ENCODE measurements at regions not wholly inside any gene's neighbourhood (a gene's known extent, or its start where the extent isn't known, plus 50 kb on each side); places are given as distances from the start of the nearest gene placed in this dataset.

DNA sequence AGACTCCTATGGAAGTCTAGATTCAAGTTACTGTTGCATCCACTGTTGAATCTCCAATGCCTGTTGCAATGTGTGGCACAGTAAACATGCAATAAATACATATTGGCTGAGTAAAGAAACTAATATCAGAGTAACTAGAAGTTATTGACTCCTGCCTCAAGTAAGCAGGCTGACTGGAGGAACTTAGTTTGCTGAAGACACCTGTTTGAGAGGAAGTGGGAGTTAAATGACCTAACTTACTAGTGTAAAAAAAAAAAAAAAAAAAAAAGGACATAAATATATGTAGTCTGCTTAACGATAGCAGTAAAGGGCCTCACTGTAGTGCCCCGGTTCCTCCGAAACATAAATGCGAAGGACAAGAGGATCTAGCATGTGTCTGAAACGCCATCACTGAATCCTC, 249.8 kb upstream of the PRDM1 start:
- Mint-ChIP-seq H3K27me3 (ENCODE audit: low read depth, unreplicated experiment) (no peaks in the 10 kb centered on the region), H3K4me1 (ENCODE audit: low read depth, unreplicated experiment) (peaks cover 9% of the 10 kb centered on the region), H3K9me3 (ENCODE audit: unreplicated experiment) (peaks cover 6% of the 10 kb centered on the region), H3K4me3 (ENCODE audit: unreplicated experiment) (no peak overlapping the region), H3K27ac (ENCODE audit: unreplicated experiment) (no peak overlapping the region), H3K36me3 (ENCODE audit: low read depth, unreplicated experiment) (no peaks in the 10 kb centered on the region)
- Histone ChIP-seq H3K9ac (ENCODE audit: low read length) (no peak overlapping the region), H3K4me1 (ENCODE audit: insufficient read depth, low read length) (no peaks in the 10 kb centered on the region), H2AFZ (ENCODE audit: low read depth, low read length) (no peak overlapping the region), H3K27ac (ENCODE audit: low read depth, low read length) (no peak overlapping the region), H3K27me3 (ENCODE audit: insufficient read depth, low read length) (no peaks in the 10 kb centered on the region), H3K9me3 (ENCODE audit: insufficient read depth, low read depth, low read length) (no peaks in the 10 kb centered on the region), H3K36me3 (ENCODE audit: insufficient read depth, low read length) (no peaks in the 10 kb centered on the region), H3K4me3 (ENCODE audit: insufficient read depth, low read depth, low read length) (no peak overlapping the region), H3K4me2 (ENCODE audit: low read length) (no peak overlapping the region), H4K20me1 (ENCODE audit: insufficient read depth, low read length) (no peaks in the 10 kb centered on the region), H3K79me2 (ENCODE audit: insufficient read depth, low read length) (no peaks in the 10 kb centered on the region)
- no peak for TF ChIP-seq CTCF (IDR thresholded peaks at IDR 0.05; ENCODE audit: insufficient read depth, low read depth, low read length)
- TF ChIP-seq EZH2 (IDR thresholded peaks at IDR 0.05; ENCODE audit: insufficient read depth, low read length) = no peak
- DNase-seq (ENCODE audit: low read depth) = no peak
- no peak for FAIRE-seq

- no peak overlapping the region for H3K4me3 Mint-ChIP-seq (ENCODE audit: unreplicated experiment)
- Histone ChIP-seq H3K79me2 (ENCODE audit: insufficient read depth, low read length) (no peaks in the 10 kb centered on the region), H3K4me1 (ENCODE audit: insufficient read depth, low read length) (no peaks in the 10 kb centered on the region), H2AFZ (ENCODE audit: low read depth, low read length) (no peak overlapping the region), H3K9ac (ENCODE audit: low read length) (no peak overlapping the region), H3K36me3 (ENCODE audit: insufficient read depth, low read length) (no peaks in the 10 kb centered on the region), H3K4me2 (ENCODE audit: low read length) (no peak overlapping the region), H3K27ac (ENCODE audit: low read depth, low read length) (no peak overlapping the region), H3K9me3 (ENCODE audit: insufficient read depth, low read depth, low read length) (no peaks in the 10 kb centered on the region), H3K27me3 (ENCODE audit: insufficient read depth, low read length) (no peaks in the 10 kb centered on the region), H4K20me1 (ENCODE audit: insufficient read depth, low read length) (no peaks in the 10 kb centered on the region), H3K4me3 (ENCODE audit: insufficient read depth, low read depth, low read length) (no peak overlapping the region)
- no peaks in the 10 kb centered on the region for H3K36me3 Mint-ChIP-seq (ENCODE audit: low read depth, unreplicated experiment)
- DNase-seq (ENCODE audit: low read depth) (peak; percentile 21), FAIRE-seq (no peak)
- H3K27me3 Mint-ChIP-seq (ENCODE audit: low read depth, unreplicated experiment) = no peaks in the 10 kb centered on the region
- H3K9me3 Mint-ChIP-seq (ENCODE audit: unreplicated experiment) = peaks cover 3% of the 10 kb centered on the region
- peaks cover 9% of the 10 kb centered on the region for H3K4me1 Mint-ChIP-seq (ENCODE audit: low read depth, unreplicated experiment)
- TF ChIP-seq EZH2 (IDR thresholded peaks at IDR 0.05; ENCODE audit: insufficient read depth, low read length) (no peak), CTCF (IDR thresholded peaks at IDR 0.05; ENCODE audit: insufficient read depth, low read depth, low read length) (peak; percentile 32)
- H3K27ac Mint-ChIP-seq (ENCODE audit: unreplicated experiment) = no peak overlapping the region
Observed at GRCh38 chr6:105835373-105835772, 250.8 kb upstream of the PRDM1 start.

- Mint-ChIP-seq H3K27me3 (ENCODE audit: low read depth, unreplicated experiment) (no peaks in the 10 kb centered on the region), H3K4me1 (ENCODE audit: low read depth, unreplicated experiment) (peaks cover 5% of the 10 kb centered on the region), H3K36me3 (ENCODE audit: low read depth, unreplicated experiment) (no peaks in the 10 kb centered on the region), H3K27ac (ENCODE audit: unreplicated experiment) (no peak overlapping the region), H3K9me3 (ENCODE audit: unreplicated experiment) (peaks cover 3% of the 10 kb centered on the region), H3K4me3 (ENCODE audit: unreplicated experiment) (no peak overlapping the region)
- Histone ChIP-seq H3K9ac (ENCODE audit: low read length) (no peak overlapping the region), H3K4me1 (ENCODE audit: insufficient read depth, low read length) (no peaks in the 10 kb centered on the region), H4K20me1 (ENCODE audit: insufficient read depth, low read length) (no peaks in the 10 kb centered on the region), H3K27me3 (ENCODE audit: insufficient read depth, low read length) (no peaks in the 10 kb centered on the region), H3K27ac (ENCODE audit: low read depth, low read length) (no peak overlapping the region), H3K79me2 (ENCODE audit: insufficient read depth, low read length) (no peaks in the 10 kb centered on the region), H3K4me3 (ENCODE audit: insufficient read depth, low read depth, low read length) (no peak overlapping the region), H2AFZ (ENCODE audit: low read depth, low read length) (no peak overlapping the region), H3K9me3 (ENCODE audit: insufficient read depth, low read depth, low read length) (no peaks in the 10 kb centered on the region), H3K36me3 (ENCODE audit: insufficient read depth, low read length) (no peaks in the 10 kb centered on the region), H3K4me2 (ENCODE audit: low read length) (no peak overlapping the region)
- TF ChIP-seq EZH2 (IDR thresholded peaks at IDR 0.05; ENCODE audit: insufficient read depth, low read length) (no peak), CTCF (IDR thresholded peaks at IDR 0.05; ENCODE audit: insufficient read depth, low read depth, low read length) (no peak)
- DNase-seq (ENCODE audit: low read depth) (no peak), FAIRE-seq (no peak)
Observed at GRCh38 chr6:105833959-105834947, 251.9 kb upstream of the PRDM1 start.
